ENCODE measurements at regions not wholly inside any gene's neighbourhood (a gene's known extent, or its start where the extent isn't known, plus 50 kb on each side); places are given as distances from the start of the nearest gene placed in this dataset.

GRCh38 chr5:167447466-167448375, 843.7 kb upstream of the WWC1 start:
- intact Hi-C loops (cut with micrococcal nuclease), result no loop called here
- Mint-ChIP-seq H3K9me3 (no peaks in the 10 kb centered on the region), H3K4me1 (ENCODE audit: low read depth) (no peaks in the 10 kb centered on the region), H3K36me3 (ENCODE audit: low read depth) (no peaks in the 10 kb centered on the region), H3K4me3 (no peak overlapping the region), H3K27me3 (no peaks in the 10 kb centered on the region), H3K27ac (no peak overlapping the region)

- no peaks in the 10 kb centered on the region for H3K9me3 Mint-ChIP-seq
These were observed 843.1 kb upstream of the WWC1 start for GRCh38 chr5:167448376-167448775.

GRCh38 chr5:167451076-167451475, 840.4 kb upstream of the WWC1 start:
- no peak overlapping the region for H3K27ac Mint-ChIP-seq
- H3K4me3 Mint-ChIP-seq, result no peak overlapping the region
- no peaks in the 10 kb centered on the region for H3K4me1 Mint-ChIP-seq (ENCODE audit: low read depth)
- H3K27me3 Mint-ChIP-seq, result no peaks in the 10 kb centered on the region
- H3K9me3 Mint-ChIP-seq, result no peaks in the 10 kb centered on the region
- H3K36me3 Mint-ChIP-seq (ENCODE audit: low read depth), result no peaks in the 10 kb centered on the region
- intact Hi-C loops (cut with micrococcal nuclease), result no loop called here

More at GRCh38 chr5:167448376-167448775, 843.1 kb upstream of the WWC1 start:
- Mint-ChIP-seq H3K36me3 (ENCODE audit: low read depth) (no peaks in the 10 kb centered on the region), H3K4me1 (ENCODE audit: low read depth) (no peaks in the 10 kb centered on the region), H3K27ac (no peak overlapping the region), H3K4me3 (no peak overlapping the region), H3K27me3 (no peaks in the 10 kb centered on the region)
- intact Hi-C loops (cut with micrococcal nuclease), result no loop called here

GRCh38 chr5:167452136-167452535, 839.3 kb upstream of the WWC1 start:
- H3K36me3 Mint-ChIP-seq (ENCODE audit: low read depth), result no peaks in the 10 kb centered on the region
- intact Hi-C loops (cut with micrococcal nuclease), result no loop called here
- no peaks in the 10 kb centered on the region for H3K9me3 Mint-ChIP-seq
- no peak overlapping the region for H3K4me3 Mint-ChIP-seq
- H3K27ac Mint-ChIP-seq, result no peak overlapping the region
- no peaks in the 10 kb centered on the region for H3K27me3 Mint-ChIP-seq
- no peaks in the 10 kb centered on the region for H3K4me1 Mint-ChIP-seq (ENCODE audit: low read depth)

- intact Hi-C loops (cut with micrococcal nuclease), result no loop called here
- Mint-ChIP-seq H3K4me3 (no peak overlapping the region), H3K36me3 (ENCODE audit: low read depth) (no peaks in the 10 kb centered on the region), H3K27me3 (no peaks in the 10 kb centered on the region), H3K9me3 (no peaks in the 10 kb centered on the region), H3K4me1 (ENCODE audit: low read depth) (no peaks in the 10 kb centered on the region), H3K27ac (no peak overlapping the region)
These were observed 838.0 kb upstream of the WWC1 start for GRCh38 chr5:167453246-167454030.

- intact Hi-C loops (cut with micrococcal nuclease), result no loop called here
These were observed 833.0 kb upstream of the WWC1 start for GRCh38 chr5:167458412-167458811.

GRCh38 chr5:167460449-167461020, 830.9 kb upstream of the WWC1 start:
- H3K9me3 Mint-ChIP-seq, result peaks cover 15% of the 10 kb centered on the region
- H3K27ac Mint-ChIP-seq, result no peak overlapping the region
- no peaks in the 10 kb centered on the region for H3K27me3 Mint-ChIP-seq
- no peak overlapping the region for H3K4me3 Mint-ChIP-seq
- no peaks in the 10 kb centered on the region for H3K36me3 Mint-ChIP-seq (ENCODE audit: low read depth)
- intact Hi-C loops (cut with micrococcal nuclease), result no loop called here
- H3K4me1 Mint-ChIP-seq (ENCODE audit: low read depth), result no peaks in the 10 kb centered on the region

More at GRCh38 chr5:167458412-167458811, 833.0 kb upstream of the WWC1 start:
- Mint-ChIP-seq H3K4me1 (ENCODE audit: low read depth) (no peaks in the 10 kb centered on the region), H3K27ac (no peak overlapping the region), H3K36me3 (ENCODE audit: low read depth) (no peaks in the 10 kb centered on the region), H3K9me3 (peaks cover 11% of the 10 kb centered on the region), H3K4me3 (no peak overlapping the region), H3K27me3 (no peaks in the 10 kb centered on the region)

GRCh38 chr5:167463939-167464338, 827.5 kb upstream of the WWC1 start:
- no peaks in the 10 kb centered on the region for H3K4me1 Mint-ChIP-seq (ENCODE audit: low read depth)
- no peak overlapping the region for H3K27ac Mint-ChIP-seq
- no peaks in the 10 kb centered on the region for H3K36me3 Mint-ChIP-seq (ENCODE audit: low read depth)
- H3K27me3 Mint-ChIP-seq, result no peaks in the 10 kb centered on the region
- peaks cover 24% of the 10 kb centered on the region for H3K9me3 Mint-ChIP-seq
- no peak overlapping the region for H3K4me3 Mint-ChIP-seq
- intact Hi-C loops (cut with micrococcal nuclease), result no loop called here

GRCh38 chr5:167466992-167467391, 824.5 kb upstream of the WWC1 start:
- H3K36me3 Mint-ChIP-seq (ENCODE audit: low read depth), result no peaks in the 10 kb centered on the region
- intact Hi-C loops (cut with micrococcal nuclease), result no loop called here
- H3K4me3 Mint-ChIP-seq, result no peak overlapping the region
- H3K27ac Mint-ChIP-seq, result no peak overlapping the region
- no peaks in the 10 kb centered on the region for H3K27me3 Mint-ChIP-seq
- no peaks in the 10 kb centered on the region for H3K4me1 Mint-ChIP-seq (ENCODE audit: low read depth)
- H3K9me3 Mint-ChIP-seq, result peaks cover 24% of the 10 kb centered on the region

GRCh38 chr5:167472566-167473108, 818.8 kb upstream of the WWC1 start:
- no peak overlapping the region for H3K4me3 Mint-ChIP-seq
- H3K36me3 Mint-ChIP-seq (ENCODE audit: low read depth), result no peaks in the 10 kb centered on the region
- H3K4me1 Mint-ChIP-seq (ENCODE audit: low read depth), result no peaks in the 10 kb centered on the region
- no peak overlapping the region for H3K27ac Mint-ChIP-seq
- H3K9me3 Mint-ChIP-seq, result no peaks in the 10 kb centered on the region
- H3K27me3 Mint-ChIP-seq, result no peaks in the 10 kb centered on the region
- intact Hi-C loops (cut with micrococcal nuclease), result no loop called here

- H3K9me3 Mint-ChIP-seq, result no peaks in the 10 kb centered on the region
- no peak overlapping the region for H3K4me3 Mint-ChIP-seq
- no peaks in the 10 kb centered on the region for H3K4me1 Mint-ChIP-seq (ENCODE audit: low read depth)
- intact Hi-C loops (cut with micrococcal nuclease), result no loop called here
- no peaks in the 10 kb centered on the region for H3K27me3 Mint-ChIP-seq
- no peaks in the 10 kb centered on the region for H3K36me3 Mint-ChIP-seq (ENCODE audit: low read depth)
- H3K27ac Mint-ChIP-seq, result no peak overlapping the region
These were observed 813.3 kb upstream of the WWC1 start for GRCh38 chr5:167478188-167478587.

GRCh38 chr5:167479779-167480178, 811.7 kb upstream of the WWC1 start:
- no peaks in the 10 kb centered on the region for H3K27me3 Mint-ChIP-seq
- intact Hi-C loops (cut with micrococcal nuclease), result no loop called here
- H3K27ac Mint-ChIP-seq, result no peak overlapping the region
- no peak overlapping the region for H3K4me3 Mint-ChIP-seq
- H3K36me3 Mint-ChIP-seq (ENCODE audit: low read depth), result no peaks in the 10 kb centered on the region
- H3K4me1 Mint-ChIP-seq (ENCODE audit: low read depth), result no peaks in the 10 kb centered on the region
- no peaks in the 10 kb centered on the region for H3K9me3 Mint-ChIP-seq

GRCh38 chr5:167481345-167481744, 810.1 kb upstream of the WWC1 start:
- H3K4me3 Mint-ChIP-seq, result no peak overlapping the region
- intact Hi-C loops (cut with micrococcal nuclease), result no loop called here
- no peaks in the 10 kb centered on the region for H3K36me3 Mint-ChIP-seq (ENCODE audit: low read depth)
- no peaks in the 10 kb centered on the region for H3K27me3 Mint-ChIP-seq
- H3K4me1 Mint-ChIP-seq (ENCODE audit: low read depth), result no peaks in the 10 kb centered on the region
- no peak overlapping the region for H3K27ac Mint-ChIP-seq
- H3K9me3 Mint-ChIP-seq, result no peaks in the 10 kb centered on the region

GRCh38 chr5:167482555-167482954, 808.9 kb upstream of the WWC1 start:
- Mint-ChIP-seq H3K9me3 (no peaks in the 10 kb centered on the region), H3K4me1 (ENCODE audit: low read depth) (no peaks in the 10 kb centered on the region), H3K36me3 (ENCODE audit: low read depth) (no peaks in the 10 kb centered on the region), H3K4me3 (no peak overlapping the region), H3K27me3 (no peaks in the 10 kb centered on the region), H3K27ac (no peak overlapping the region)
- intact Hi-C loops (cut with micrococcal nuclease), result no loop called here

Data from dendritic cell treated with granulocyte-macrophage colony-stimulating factor and Interleukin-4, amounts not matched to agents 40 ng/mL and 50 ng/mL, for 4 days (primary cell).